Endothelial cell of umbilical vein (primary cell): ENCODE measurements at regions not wholly inside any gene's neighbourhood (a gene's known extent, or its start where the extent isn't known, plus 50 kb on each side); places are given as distances from the start of the nearest gene placed in this dataset.

Source experiments
- BruUV-seq: library from RNA; stranded (reverse); fragments of 400-500 nt; replicated peaks from 2 replicates; lab custom pipeline; 2021; lab: Mats Ljungman, UMichigan
- CTCF ChIA-PET: fragments of 300-600, 350-600 bp; sonication (Branson Sonifier 250); formaldehyde crosslinking; loops from one replicate; lab custom pipeline; 2021; ENCODE audit warnings: antibody characterized with exemption, inconsistent platforms; lab: Charles Lee
- POLR2A ChIA-PET: fragments of 300-600, 350-600 bp; sonication (Branson Sonifier 250); formaldehyde crosslinking; loops from one replicate; lab custom pipeline; 2021; ENCODE audit warnings: antibody characterized with exemption, inconsistent platforms; lab: Charles Lee
- DNase-seq: peaks from one replicate; pipeline ENCODE4 v3.0.0-alpha.2; 2011; ENCODE audit warnings: low read depth, low spot score
- FAIRE-seq: peaks from 2 replicates; lab custom pipeline; 2011; peaks lifted over from hg19 to GRCh38; lab: Jason Lieb, UNC
- H2AFZ ChIP-seq: 2 replicates; pipeline ENCODE4 v1.6.0; 2012; ENCODE audit warnings: low read depth, low read length, control low read depth, inconsistent platforms
- H3K27ac ChIP-seq: 2 replicates; pipeline ENCODE4 v1.5.1; 2011; ENCODE audit warnings: low read depth, mild to moderate bottlenecking, control low read depth, low read length, moderate library complexity; ENCODE audit not compliant: insufficient read depth
- H3K27me3 ChIP-seq, 2 experiments: 2 replicates each; pipeline versions ENCODE4 v1.6.0 to v1.6.1; 2011; ENCODE audit warnings: low read length in 2 of 2, mixed read lengths in 1 of 2; ENCODE audit not compliant: control insufficient read depth in 2 of 2, insufficient read depth in 2 of 2
- H3K36me3 ChIP-seq, 2 experiments: 2 replicates in 1 of 2; 3 replicates in 1 of 2; pipeline ENCODE4 v1.5.1; 2011; ENCODE audit warnings: low read length in 2 of 2, mild to moderate bottlenecking in 1 of 2, moderate library complexity in 1 of 2; ENCODE audit not compliant: control insufficient read depth in 2 of 2, insufficient read depth in 2 of 2; ENCODE audit errors: extremely low read depth in 1 of 2
- H3K4me1 ChIP-seq: 3 replicates; pipeline ENCODE4 v1.5.1; 2011; ENCODE audit warnings: mild to moderate bottlenecking, low read length; ENCODE audit not compliant: control insufficient read depth, insufficient read depth; ENCODE audit errors: extremely low read depth
- H3K4me2 ChIP-seq: 2 replicates; pipeline ENCODE4 v1.6.1; 2011; ENCODE audit warnings: low read length, control low read depth, mixed read lengths; ENCODE audit not compliant: insufficient read depth
- H3K4me3 ChIP-seq, 3 experiments: fragments of 200-600 bp in 1 of 3; sonication (generic), shearing (Covaris generic) in 1 of 3; replicated peaks in 1 of 3; 2 replicates each; pipeline ENCODE4 v1.5.1; 2011 to 2016; ENCODE audit warnings: control low read depth in 3 of 3, low read length in 3 of 3, mild to moderate bottlenecking in 2 of 3, inconsistent platforms in 1 of 3, low read depth in 1 of 3, moderate library complexity in 1 of 3; ENCODE audit not compliant: insufficient read depth in 1 of 3
- H3K79me2 ChIP-seq: 2 replicates; pipeline ENCODE4 v1.6.0; 2012; ENCODE audit warnings: low read length, inconsistent platforms; ENCODE audit not compliant: control insufficient read depth, insufficient read depth
- H3K9ac ChIP-seq: replicated peaks from 2 replicates; pipeline ENCODE3; 2011; ENCODE audit warnings: low read length, control low read depth; ENCODE audit not compliant: insufficient read depth; ENCODE audit errors: extremely low read depth
- H3K9me1 ChIP-seq: replicated peaks from 3 replicates; pipeline ENCODE4 v1.6.0; 2011; ENCODE audit warnings: mild to moderate bottlenecking, low read length; ENCODE audit not compliant: control insufficient read depth, insufficient read depth; ENCODE audit errors: extremely low read depth
- H3K9me3 ChIP-seq: replicated peaks from 2 replicates; pipeline ENCODE4 v1.5.1; 2012; ENCODE audit warnings: low read length, inconsistent platforms; ENCODE audit not compliant: control insufficient read depth, insufficient read depth
- H4K20me1 ChIP-seq: replicated peaks from 2 replicates; pipeline ENCODE3; 2011; ENCODE audit warnings: mild to moderate bottlenecking, low read length; ENCODE audit not compliant: control insufficient read depth, insufficient read depth; ENCODE audit errors: extremely low read depth
- CTCF ChIP-seq, 2 donors: IDR thresholded peaks; 1 replicate in 1 of 2; 2 replicates in 1 of 2; pipeline ENCODE4 v1.5.1; 2011; ENCODE audit warnings: low read length in 2 of 2, mild to moderate bottlenecking in 2 of 2, moderate library complexity in 2 of 2, control low read depth in 1 of 2, inconsistent platforms in 1 of 2, low read depth in 1 of 2; ENCODE audit not compliant: insufficient read depth in 1 of 2; ENCODE audit errors: extremely low read depth in 1 of 2
- EZH2 ChIP-seq: IDR thresholded peaks from 2 replicates; pipeline ENCODE4 v1.6.1; 2012; ENCODE audit warnings: borderline replicate concordance, low read depth, mild to moderate bottlenecking, moderate library complexity, low read length, inconsistent platforms; ENCODE audit not compliant: severe bottlenecking
- FOS ChIP-seq: IDR thresholded peaks from 2 replicates; pipeline ENCODE4 v1.6.1; 2011; ENCODE audit warnings: mild to moderate bottlenecking, low read length, moderate library complexity, borderline replicate concordance; ENCODE audit not compliant: insufficient read depth
- GATA2 ChIP-seq: IDR thresholded peaks from 2 replicates; pipeline ENCODE4 v1.7.0; 2011; ENCODE audit warnings: low read depth, mild to moderate bottlenecking, moderate library complexity, mixed read lengths, low read length; ENCODE audit not compliant: insufficient read length, insufficient read depth
- JUN ChIP-seq: IDR thresholded peaks from 2 replicates; pipeline ENCODE4 v1.6.1; 2011; ENCODE audit warnings: borderline replicate concordance, low read depth; ENCODE audit not compliant: insufficient read length, insufficient read depth
- MAX ChIP-seq: IDR thresholded peaks from 2 replicates; pipeline ENCODE4 v1.6.1; 2011; ENCODE audit not compliant: insufficient read depth, insufficient read length
- MYC ChIP-seq: IDR thresholded peaks from one replicate; pipeline ENCODE4 v1.6.1; 2011; ENCODE audit warnings: mild to moderate bottlenecking, low read depth, low read length
- POLR2A ChIP-seq: IDR thresholded peaks from 2 replicates; pipeline ENCODE4 v1.6.1; 2012; ENCODE audit warnings: low read depth, mild to moderate bottlenecking, control low read depth, low read length
- POLR2AphosphoS5 ChIP-seq: IDR thresholded peaks from 2 replicates; pipeline ENCODE4 v1.6.1; 2012; ENCODE audit warnings: low read depth, mild to moderate bottlenecking, control low read depth, low read length, moderate library complexity; ENCODE audit not compliant: insufficient read depth
- dilution Hi-C: fragments of 300-500 bp; cut with MboI; formaldehyde crosslinking; loops from one replicate; pipeline ENCODE4 v1.15.0; 2019; ENCODE audit warnings: low sequenced_read_pairs; ENCODE audit not compliant: extremely low pct_ligation_motif_present
- intact Hi-C: fragments of 100-400 bp; cut with micrococcal nuclease; formaldehyde crosslinking; loops from one replicate; pipeline ENCODE4 v1.10.0; 2022

GRCh38 chr18:70420146-70420898, 131.5 kb downstream of the SOCS6 start:
- TF ChIP-seq EZH2 (no peak), JUN (no peak), MAX (no peak), POLR2AphosphoS5 (no peak), CTCF (IDR thresholded peaks at IDR 0.05; ENCODE audit: extremely low read depth in 1 of 2, insufficient read depth in 1 of 2, low read depth in 1 of 2, low read length in 2 of 2) (no peak), FOS (no peak), GATA2 (no peak), POLR2A (no peak), MYC (no peak)
- no TSS peak for BruUV-seq
- ChIA-PET POLR2A (no interaction called here), CTCF (interaction anchor here (0.6 to 2.2 kb wide), 3 partner anchors 13 to 122 kb away, joined by 3 to 28 read pairs (median 3); no protein-coding TSS in a partner anchor)
- H4K20me1 ChIP-seq: no peaks in the 10 kb centered on the region
- H3K9me3 ChIP-seq: no peaks in the 10 kb centered on the region
- no peak overlapping the region for H3K4me3 ChIP-seq
- dilution Hi-C loops (no loop called here), intact Hi-C loops (loop anchor here (5.0 kb wide), 2 partner anchors 83 to 617 kb away; no protein-coding TSS in a partner anchor)
- no peaks in the 10 kb centered on the region for H3K27me3 ChIP-seq
- peak; percentile 51 for DNase-seq
- no peaks in the 10 kb centered on the region for H3K79me2 ChIP-seq
- H2AFZ ChIP-seq: no peak overlapping the region
- H3K9ac ChIP-seq: no peak overlapping the region
- no peaks in the 10 kb centered on the region for H3K9me1 ChIP-seq
- no peaks in the 10 kb centered on the region for H3K36me3 ChIP-seq
- peaks cover 38% of the 10 kb centered on the region for H3K4me1 ChIP-seq
- FAIRE-seq: peak; percentile 49
- peak overlapping the region; percentile 99 for H3K27ac ChIP-seq
- H3K4me2 ChIP-seq: no peak overlapping the region
